Effector memory CD4-positive, alpha-beta T cell (primary cell): ENCODE measurements at regions not wholly inside any gene's neighbourhood (a gene's known extent, or its start where the extent isn't known, plus 50 kb on each side); places are given as distances from the start of the nearest gene placed in this dataset.

Experiments
- DNase-seq, 3 donors: peaks; one replicate each; pipeline ENCODE4 v3.0.0-alpha.2; 2020
- H3K27ac ChIP-seq: 2 replicates; pipeline ENCODE4 v1.7.0; 2013; ENCODE audit warnings: mild to moderate bottlenecking, low read length, moderate library complexity; ENCODE audit not compliant: insufficient read depth, poor library complexity, severe bottlenecking
- H3K27me3 ChIP-seq: replicated peaks from 2 replicates; pipeline ENCODE4 v1.7.0; 2013; ENCODE audit warnings: mild to moderate bottlenecking, low read length; ENCODE audit not compliant: insufficient read depth, control insufficient read depth, poor library complexity, severe bottlenecking
- H3K36me3 ChIP-seq: 2 replicates; pipeline ENCODE4 v1.7.0; 2013; ENCODE audit warnings: mild to moderate bottlenecking, low read length, moderate library complexity; ENCODE audit not compliant: control insufficient read depth, insufficient read depth
- H3K4me1 ChIP-seq: 2 replicates; pipeline ENCODE4 v1.7.0; 2013; ENCODE audit warnings: low read length, mild to moderate bottlenecking; ENCODE audit not compliant: control insufficient read depth, insufficient read depth, poor library complexity, severe bottlenecking
- H3K4me3 ChIP-seq: 2 replicates; pipeline ENCODE4 v1.7.0; 2013; ENCODE audit warnings: low read length, low read depth, mild to moderate bottlenecking; ENCODE audit not compliant: insufficient read depth, poor library complexity, severe bottlenecking
- H3K9me3 ChIP-seq: 2 replicates; pipeline ENCODE4 v1.7.0; 2013; ENCODE audit warnings: mild to moderate bottlenecking, low read length, moderate library complexity; ENCODE audit not compliant: control insufficient read depth

DNA sequence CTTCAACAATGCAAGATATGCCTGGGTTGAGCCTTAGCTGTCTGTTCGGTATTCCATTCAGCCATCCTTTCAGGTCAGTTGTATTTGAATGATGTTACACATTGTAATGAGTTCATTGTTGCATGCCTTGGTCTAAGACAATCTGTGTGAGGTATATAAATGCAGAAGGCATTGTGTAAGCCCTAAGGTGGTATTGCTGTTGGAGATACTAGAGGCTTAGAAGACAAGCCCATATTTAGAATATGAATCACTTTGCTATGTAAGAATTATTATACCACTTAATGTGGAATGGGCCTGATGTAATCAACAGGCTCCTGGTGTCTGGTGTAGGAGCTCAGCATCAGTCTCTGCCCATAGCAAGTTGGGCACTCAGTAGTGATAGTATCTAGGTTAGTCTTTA, 473.4 kb upstream of the GNPDA2 start:
- Histone ChIP-seq H3K4me1 (no peaks in the 10 kb centered on the region), H3K27me3 (no peaks in the 10 kb centered on the region), H3K4me3 (no peak overlapping the region), H3K9me3 (peaks cover 3% of the 10 kb centered on the region), H3K27ac (no peak overlapping the region), H3K36me3 (no peaks in the 10 kb centered on the region)
- no peak for DNase-seq

DNA sequence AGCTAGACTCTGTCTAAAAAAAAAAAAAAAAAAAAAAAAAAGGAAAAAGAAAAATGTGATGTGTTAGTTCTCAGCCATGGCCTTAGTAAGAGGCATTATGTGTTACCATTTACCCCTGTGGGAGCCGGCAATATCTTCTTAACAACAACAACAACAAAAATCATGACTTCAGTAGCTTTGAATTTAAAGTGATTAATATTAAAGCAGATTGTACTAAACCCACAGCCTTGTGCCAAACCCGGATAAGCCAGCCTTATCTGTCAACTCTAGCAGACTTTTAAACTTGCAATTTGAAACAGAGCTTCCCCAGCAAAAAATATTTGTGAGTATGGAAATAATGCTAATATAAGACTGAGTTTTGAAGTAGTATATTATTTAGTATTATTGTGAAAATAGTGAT, 462.1 kb upstream of the GNPDA2 start:
- H3K4me3 ChIP-seq: no peak overlapping the region
- no peak overlapping the region for H3K27ac ChIP-seq
- H3K27me3 ChIP-seq: no peaks in the 10 kb centered on the region
- no peak for DNase-seq
- H3K36me3 ChIP-seq: no peaks in the 10 kb centered on the region
- no peaks in the 10 kb centered on the region for H3K9me3 ChIP-seq
- no peaks in the 10 kb centered on the region for H3K4me1 ChIP-seq

DNA sequence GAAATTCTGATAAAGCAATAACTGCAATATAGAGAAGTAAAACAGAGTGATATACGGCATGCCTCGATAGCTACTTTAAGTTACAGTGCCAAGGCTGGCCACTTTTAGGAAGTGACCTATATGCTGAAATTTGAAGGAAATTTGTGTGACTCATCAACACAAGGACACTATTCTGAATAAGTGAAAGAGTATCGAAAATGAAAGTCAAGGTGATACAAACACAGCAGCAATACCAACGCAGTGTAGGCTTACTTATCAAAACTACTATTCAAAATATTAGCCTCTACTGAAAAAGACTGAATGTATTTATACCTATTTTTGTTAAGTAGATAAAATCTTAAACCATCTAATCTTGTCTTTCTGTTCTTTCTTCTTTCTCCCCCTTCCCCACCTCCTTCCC, 459.9 kb upstream of the GNPDA2 start:
- Histone ChIP-seq H3K9me3 (no peaks in the 10 kb centered on the region), H3K36me3 (no peaks in the 10 kb centered on the region), H3K27me3 (no peaks in the 10 kb centered on the region), H3K4me3 (no peak overlapping the region), H3K27ac (no peak overlapping the region), H3K4me1 (no peaks in the 10 kb centered on the region)
- DNase-seq: no peak

DNA sequence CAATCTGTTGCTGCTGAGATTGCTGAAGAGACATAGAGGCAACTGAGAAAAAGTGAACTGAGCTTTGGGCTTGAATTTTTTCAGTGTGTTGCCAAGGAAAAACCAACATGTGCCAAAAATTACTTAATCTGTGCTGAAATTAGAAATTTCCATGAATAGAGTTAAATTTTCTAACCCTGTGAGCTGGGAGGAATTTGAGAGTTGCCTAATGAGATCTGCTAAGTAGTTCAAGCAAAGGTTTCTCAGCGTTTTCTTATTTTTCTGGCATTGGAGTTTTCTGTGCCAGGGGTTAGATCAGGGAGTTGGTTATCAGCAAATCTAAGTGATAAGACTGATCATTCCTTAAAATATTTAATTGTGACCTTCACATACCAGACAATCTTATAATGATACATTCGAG, 457.5 kb upstream of the GNPDA2 start:
- H3K9me3 ChIP-seq: no peaks in the 10 kb centered on the region
- H3K4me1 ChIP-seq: no peaks in the 10 kb centered on the region
- H3K4me3 ChIP-seq: no peak overlapping the region
- H3K27ac ChIP-seq: no peak overlapping the region
- H3K36me3 ChIP-seq: no peaks in the 10 kb centered on the region
- DNase-seq: no peak
- no peaks in the 10 kb centered on the region for H3K27me3 ChIP-seq

DNA sequence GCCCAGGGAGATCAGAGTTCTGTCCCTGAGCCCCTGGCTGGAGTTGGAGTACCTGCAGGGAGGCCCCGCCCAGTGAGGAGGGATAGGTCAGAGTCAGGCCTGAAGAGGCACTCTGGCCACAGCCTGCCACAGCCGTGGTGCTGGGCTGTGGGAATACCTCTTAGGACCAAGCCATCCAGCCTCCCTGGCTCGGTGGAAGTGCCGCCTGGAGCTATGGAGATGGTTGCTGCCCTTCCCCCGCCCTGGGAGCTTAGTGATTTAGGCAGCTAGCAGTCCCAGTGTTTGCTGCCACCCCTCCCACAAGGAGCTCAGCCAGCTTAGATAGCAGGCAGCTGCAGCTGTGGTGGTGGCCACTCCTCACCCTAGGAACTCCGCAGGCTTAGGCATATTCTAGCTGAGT, 446.3 kb upstream of the GNPDA2 start:
- Histone ChIP-seq H3K27ac (no peak overlapping the region), H3K27me3 (no peaks in the 10 kb centered on the region), H3K4me3 (no peak overlapping the region), H3K4me1 (no peaks in the 10 kb centered on the region), H3K9me3 (no peaks in the 10 kb centered on the region), H3K36me3 (no peaks in the 10 kb centered on the region)
- DNase-seq: no peak

DNA sequence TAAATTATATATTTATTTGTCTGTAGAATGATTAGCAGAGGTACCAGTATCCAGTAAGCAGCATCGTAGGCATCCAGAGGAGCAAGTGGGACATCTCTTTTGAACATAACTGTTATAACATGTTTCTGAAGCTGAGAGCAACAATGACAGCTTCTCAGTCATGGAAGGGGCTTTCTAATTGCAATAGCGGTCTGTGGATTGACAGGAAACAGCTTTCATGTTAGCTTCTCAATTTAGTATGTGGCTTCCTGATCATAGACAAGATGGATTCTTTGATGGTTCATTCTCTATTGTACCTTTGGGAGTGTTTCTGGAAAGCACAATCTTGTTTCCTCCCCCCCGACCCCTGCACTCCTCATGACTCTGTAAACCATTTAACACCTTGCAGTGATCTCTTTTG, 434.6 kb upstream of the GNPDA2 start:
- H3K27me3 ChIP-seq: no peaks in the 10 kb centered on the region
- H3K36me3 ChIP-seq: no peaks in the 10 kb centered on the region
- DNase-seq: no peak
- H3K27ac ChIP-seq: no peak overlapping the region
- no peaks in the 10 kb centered on the region for H3K4me1 ChIP-seq
- no peaks in the 10 kb centered on the region for H3K9me3 ChIP-seq
- H3K4me3 ChIP-seq: no peak overlapping the region

DNA sequence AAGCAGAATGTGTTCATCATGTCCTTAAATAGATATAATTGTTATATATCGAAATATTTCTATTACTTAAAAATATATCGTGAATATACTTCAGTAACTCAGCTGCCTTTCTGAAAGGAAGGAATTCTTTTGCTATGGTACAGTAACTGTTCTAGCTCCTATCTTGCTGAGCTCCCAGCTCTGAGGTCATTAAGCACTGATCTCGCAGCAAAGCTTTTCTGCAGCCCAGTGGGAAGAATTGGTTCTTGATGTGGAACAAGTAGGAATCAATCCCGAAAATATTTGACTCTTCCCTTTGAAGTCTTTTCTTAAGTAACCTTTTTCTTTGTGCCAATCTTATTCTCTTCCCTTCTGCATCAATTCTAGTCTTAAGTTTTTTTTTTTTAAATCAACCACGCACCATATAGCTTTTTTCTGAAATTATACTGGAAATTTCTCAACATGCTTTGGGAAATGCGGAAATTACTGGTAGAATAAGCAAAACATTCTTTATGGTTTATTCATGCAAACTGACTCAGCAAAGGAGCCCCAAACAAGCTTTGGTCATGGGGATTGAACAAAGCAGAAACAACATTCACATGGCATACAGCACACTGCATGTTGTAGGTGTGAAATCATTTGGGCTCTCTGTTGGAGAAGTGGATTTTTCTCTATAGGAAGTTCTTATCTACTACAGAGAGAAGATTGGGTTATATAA, 428.9 kb upstream of the GNPDA2 start:
- no peaks in the 10 kb centered on the region for H3K4me1 ChIP-seq
- H3K36me3 ChIP-seq: no peaks in the 10 kb centered on the region
- H3K27ac ChIP-seq: no peak overlapping the region
- no peak overlapping the region for H3K4me3 ChIP-seq
- H3K9me3 ChIP-seq: no peaks in the 10 kb centered on the region
- no peaks in the 10 kb centered on the region for H3K27me3 ChIP-seq
- no peak for DNase-seq

DNA sequence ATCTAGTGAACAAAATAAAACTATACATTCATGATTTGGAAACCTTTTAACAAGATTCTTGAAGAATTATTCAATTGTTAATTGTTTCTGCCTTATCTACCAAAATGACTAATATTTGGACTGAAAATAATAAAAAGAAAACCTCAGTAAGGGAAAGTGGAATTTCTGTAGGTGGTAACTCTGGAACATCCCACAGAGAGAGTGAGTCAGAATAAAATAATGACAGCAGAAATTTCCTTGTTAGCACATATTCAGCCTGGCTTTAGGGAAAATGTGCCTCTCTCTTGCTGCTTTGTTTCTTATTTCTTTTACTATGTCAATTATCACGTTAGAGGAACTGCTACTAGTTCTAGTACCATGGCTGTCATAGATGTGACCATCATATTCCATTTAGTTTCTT, 421.5 kb upstream of the GNPDA2 start:
- Histone ChIP-seq H3K4me1 (no peaks in the 10 kb centered on the region), H3K27ac (no peak overlapping the region), H3K36me3 (no peaks in the 10 kb centered on the region), H3K27me3 (no peaks in the 10 kb centered on the region), H3K9me3 (no peaks in the 10 kb centered on the region), H3K4me3 (no peak overlapping the region)
- DNase-seq: no peak

DNA sequence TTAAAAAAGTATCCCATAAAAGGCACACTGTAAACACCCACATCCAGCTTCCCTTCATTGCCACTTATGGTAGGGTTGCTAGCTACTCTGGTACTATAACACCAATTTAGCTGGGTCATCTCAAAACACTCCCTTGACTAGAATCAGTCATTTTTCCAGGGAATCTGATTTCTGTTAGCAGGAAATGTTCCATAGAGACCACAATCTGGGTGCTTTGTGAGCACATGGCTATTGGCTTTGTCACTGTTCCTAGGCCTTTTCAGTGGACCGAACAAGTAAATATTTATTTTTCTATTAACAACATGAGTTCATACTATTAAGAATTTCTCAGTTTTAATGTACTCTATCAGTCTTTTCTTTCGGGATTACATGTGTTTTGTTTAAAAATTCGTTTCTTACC, 404.7 kb upstream of the GNPDA2 start:
- no peak for DNase-seq
- H3K4me1 ChIP-seq: no peaks in the 10 kb centered on the region
- H3K27ac ChIP-seq: no peak overlapping the region
- H3K36me3 ChIP-seq: no peaks in the 10 kb centered on the region
- H3K9me3 ChIP-seq: no peaks in the 10 kb centered on the region
- no peak overlapping the region for H3K4me3 ChIP-seq
- H3K27me3 ChIP-seq: no peaks in the 10 kb centered on the region

DNA sequence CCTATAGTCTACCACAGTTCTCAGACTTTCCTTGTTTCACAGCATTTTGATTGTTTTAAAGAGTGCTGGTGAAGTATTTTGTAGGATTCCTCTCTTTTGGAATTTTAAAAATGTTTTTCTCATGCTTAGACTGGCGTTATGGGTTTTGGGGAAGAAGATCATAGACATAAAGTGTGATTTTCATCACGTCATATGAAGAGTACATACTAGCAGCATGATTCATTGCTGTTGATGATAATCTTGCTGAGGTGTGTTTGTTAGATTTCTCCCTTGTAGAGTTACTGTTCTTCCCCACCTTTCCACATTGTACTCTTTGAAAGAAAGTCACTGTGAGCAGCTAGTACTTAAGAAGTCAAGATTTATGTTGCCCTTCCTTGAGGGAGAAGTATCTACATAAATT, 396.1 kb upstream of the GNPDA2 start:
- H3K27me3 ChIP-seq: no peaks in the 10 kb centered on the region
- no peaks in the 10 kb centered on the region for H3K4me1 ChIP-seq
- DNase-seq: no peak
- no peak overlapping the region for H3K4me3 ChIP-seq
- H3K27ac ChIP-seq: no peak overlapping the region
- no peaks in the 10 kb centered on the region for H3K9me3 ChIP-seq
- H3K36me3 ChIP-seq: no peaks in the 10 kb centered on the region
